GM23338 (cell line): ENCODE measurements at regions not wholly inside any gene's neighbourhood (a gene's known extent, or its start where the extent isn't known, plus 50 kb on each side); places are given as distances from the start of the nearest gene placed in this dataset.
"Not testable (repeated sequence)": the region's sequence is repeated elsewhere in the genome, so short reads cannot be mapped to it uniquely, and the experiment has no call there.

ENCODE experiments used
- CREB1 ChIP-seq: fragments of 250-450 bp; sonication (Bioruptor Pico); IDR thresholded peaks from 2 replicates; pipeline ENCODE4 v1.5.0; 2020; ENCODE audit warnings: low read depth, mild to moderate bottlenecking, moderate library complexity
- EZH2 ChIP-seq: fragments of 200-600 bp; sonication (generic); IDR thresholded peaks from one replicate; pipeline ENCODE4 v1.8.0; 2017; ENCODE audit warnings: antibody characterized with exemption, mild to moderate bottlenecking, low read depth; ENCODE audit not compliant: unreplicated experiment
- EZH2phosphoT487 ChIP-seq: fragments of 200-600 bp; sonication (generic); IDR thresholded peaks from one replicate; pipeline ENCODE4 v1.8.1; 2018; ENCODE audit warnings: antibody characterized with exemption; ENCODE audit not compliant: unreplicated experiment
- JUNB ChIP-seq: IDR thresholded peaks from one replicate; pipeline ENCODE4 v1.6.1; 2016; ENCODE audit warnings: antibody characterized with exemption; ENCODE audit not compliant: unreplicated experiment
- POLR2AphosphoS5 ChIP-seq: IDR thresholded peaks from 2 replicates; pipeline ENCODE4 v1.6.1; 2016; ENCODE audit warnings: antibody characterized with exemption, low read depth
- ZNF114 ChIP-seq: fragments of 250-450 bp; sonication (Bioruptor Pico); IDR thresholded peaks from 2 replicates; pipeline ENCODE4 v1.5.0; 2020; ENCODE audit warnings: mild to moderate bottlenecking, moderate library complexity
- ZNF331 ChIP-seq: fragments of 250-450 bp; sonication (Bioruptor Pico); IDR thresholded peaks from 2 replicates; pipeline ENCODE4 v1.5.0; 2020; ENCODE audit warnings: low read depth, mild to moderate bottlenecking, moderate library complexity
- TF ChIP-seq, protein P1 (sequence below), 2 experiments: fragments of 200-600 bp in 1 of 2; sonication (generic) in 1 of 2; conservative IDR thresholded peaks; 2 replicates each; pipeline versions ENCODE4 v1.5.1 to v1.6.1; 2016 to 2017; ENCODE audit warnings: antibody characterized with exemption in 2 of 2, low read depth in 2 of 2, mild to moderate bottlenecking in 2 of 2, moderate library complexity in 1 of 2
- TF ChIP-seq, protein P2 (sequence below): IDR thresholded peaks from one replicate; pipeline ENCODE4 v1.6.1; 2018; ENCODE audit warnings: antibody characterized with exemption; ENCODE audit not compliant: unreplicated experiment
- TF ChIP-seq, protein P3 (sequence below): fragments of 250-450 bp; sonication (Bioruptor Pico); IDR thresholded peaks from 2 replicates; pipeline ENCODE4 v1.5.0; 2020; ENCODE audit warnings: mild to moderate bottlenecking, moderate library complexity

DNA sequence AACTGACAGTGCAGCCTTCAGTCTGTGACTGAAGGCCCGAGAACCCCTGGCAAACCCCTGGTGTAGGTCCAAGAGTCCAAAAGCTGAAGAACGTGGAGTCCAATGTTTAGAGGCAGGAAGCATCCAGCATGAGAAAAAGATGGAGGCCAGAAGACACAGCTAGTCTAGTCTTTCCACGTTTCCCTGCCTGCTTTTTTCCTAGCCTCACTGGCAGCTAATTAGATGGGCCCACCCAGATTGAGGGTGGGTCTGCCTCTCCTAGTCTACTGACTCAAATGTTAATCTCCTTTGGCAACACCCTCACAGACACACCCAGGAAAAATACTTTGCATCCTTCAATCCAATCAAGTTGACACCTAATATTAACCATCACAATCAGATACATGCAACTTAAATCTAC is 87.8 kb downstream of the TENT5D start:
- TF ChIP-seq ZNF114 (CRISPR knock-in tag); POLR2AphosphoS5; CREB1; ZNF331 (CRISPR knock-in tag); EZH2; EZH2phosphoT487; JUNB: not testable (repeated sequence)
- TF ChIP-seq, protein P1, sequence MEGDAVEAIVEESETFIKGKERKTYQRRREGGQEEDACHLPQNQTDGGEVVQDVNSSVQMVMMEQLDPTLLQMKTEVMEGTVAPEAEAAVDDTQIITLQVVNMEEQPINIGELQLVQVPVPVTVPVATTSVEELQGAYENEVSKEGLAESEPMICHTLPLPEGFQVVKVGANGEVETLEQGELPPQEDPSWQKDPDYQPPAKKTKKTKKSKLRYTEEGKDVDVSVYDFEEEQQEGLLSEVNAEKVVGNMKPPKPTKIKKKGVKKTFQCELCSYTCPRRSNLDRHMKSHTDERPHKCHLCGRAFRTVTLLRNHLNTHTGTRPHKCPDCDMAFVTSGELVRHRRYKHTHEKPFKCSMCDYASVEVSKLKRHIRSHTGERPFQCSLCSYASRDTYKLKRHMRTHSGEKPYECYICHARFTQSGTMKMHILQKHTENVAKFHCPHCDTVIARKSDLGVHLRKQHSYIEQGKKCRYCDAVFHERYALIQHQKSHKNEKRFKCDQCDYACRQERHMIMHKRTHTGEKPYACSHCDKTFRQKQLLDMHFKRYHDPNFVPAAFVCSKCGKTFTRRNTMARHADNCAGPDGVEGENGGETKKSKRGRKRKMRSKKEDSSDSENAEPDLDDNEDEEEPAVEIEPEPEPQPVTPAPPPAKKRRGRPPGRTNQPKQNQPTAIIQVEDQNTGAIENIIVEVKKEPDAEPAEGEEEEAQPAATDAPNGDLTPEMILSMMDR (conservative IDR thresholded peaks at IDR 0.05; ENCODE audit: low read depth in 2 of 2), result not testable (repeated sequence)
- TF ChIP-seq, protein P2, sequence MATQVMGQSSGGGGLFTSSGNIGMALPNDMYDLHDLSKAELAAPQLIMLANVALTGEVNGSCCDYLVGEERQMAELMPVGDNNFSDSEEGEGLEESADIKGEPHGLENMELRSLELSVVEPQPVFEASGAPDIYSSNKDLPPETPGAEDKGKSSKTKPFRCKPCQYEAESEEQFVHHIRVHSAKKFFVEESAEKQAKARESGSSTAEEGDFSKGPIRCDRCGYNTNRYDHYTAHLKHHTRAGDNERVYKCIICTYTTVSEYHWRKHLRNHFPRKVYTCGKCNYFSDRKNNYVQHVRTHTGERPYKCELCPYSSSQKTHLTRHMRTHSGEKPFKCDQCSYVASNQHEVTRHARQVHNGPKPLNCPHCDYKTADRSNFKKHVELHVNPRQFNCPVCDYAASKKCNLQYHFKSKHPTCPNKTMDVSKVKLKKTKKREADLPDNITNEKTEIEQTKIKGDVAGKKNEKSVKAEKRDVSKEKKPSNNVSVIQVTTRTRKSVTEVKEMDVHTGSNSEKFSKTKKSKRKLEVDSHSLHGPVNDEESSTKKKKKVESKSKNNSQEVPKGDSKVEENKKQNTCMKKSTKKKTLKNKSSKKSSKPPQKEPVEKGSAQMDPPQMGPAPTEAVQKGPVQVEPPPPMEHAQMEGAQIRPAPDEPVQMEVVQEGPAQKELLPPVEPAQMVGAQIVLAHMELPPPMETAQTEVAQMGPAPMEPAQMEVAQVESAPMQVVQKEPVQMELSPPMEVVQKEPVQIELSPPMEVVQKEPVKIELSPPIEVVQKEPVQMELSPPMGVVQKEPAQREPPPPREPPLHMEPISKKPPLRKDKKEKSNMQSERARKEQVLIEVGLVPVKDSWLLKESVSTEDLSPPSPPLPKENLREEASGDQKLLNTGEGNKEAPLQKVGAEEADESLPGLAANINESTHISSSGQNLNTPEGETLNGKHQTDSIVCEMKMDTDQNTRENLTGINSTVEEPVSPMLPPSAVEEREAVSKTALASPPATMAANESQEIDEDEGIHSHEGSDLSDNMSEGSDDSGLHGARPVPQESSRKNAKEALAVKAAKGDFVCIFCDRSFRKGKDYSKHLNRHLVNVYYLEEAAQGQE, result not testable (repeated sequence)
- TF ChIP-seq, protein P3, sequence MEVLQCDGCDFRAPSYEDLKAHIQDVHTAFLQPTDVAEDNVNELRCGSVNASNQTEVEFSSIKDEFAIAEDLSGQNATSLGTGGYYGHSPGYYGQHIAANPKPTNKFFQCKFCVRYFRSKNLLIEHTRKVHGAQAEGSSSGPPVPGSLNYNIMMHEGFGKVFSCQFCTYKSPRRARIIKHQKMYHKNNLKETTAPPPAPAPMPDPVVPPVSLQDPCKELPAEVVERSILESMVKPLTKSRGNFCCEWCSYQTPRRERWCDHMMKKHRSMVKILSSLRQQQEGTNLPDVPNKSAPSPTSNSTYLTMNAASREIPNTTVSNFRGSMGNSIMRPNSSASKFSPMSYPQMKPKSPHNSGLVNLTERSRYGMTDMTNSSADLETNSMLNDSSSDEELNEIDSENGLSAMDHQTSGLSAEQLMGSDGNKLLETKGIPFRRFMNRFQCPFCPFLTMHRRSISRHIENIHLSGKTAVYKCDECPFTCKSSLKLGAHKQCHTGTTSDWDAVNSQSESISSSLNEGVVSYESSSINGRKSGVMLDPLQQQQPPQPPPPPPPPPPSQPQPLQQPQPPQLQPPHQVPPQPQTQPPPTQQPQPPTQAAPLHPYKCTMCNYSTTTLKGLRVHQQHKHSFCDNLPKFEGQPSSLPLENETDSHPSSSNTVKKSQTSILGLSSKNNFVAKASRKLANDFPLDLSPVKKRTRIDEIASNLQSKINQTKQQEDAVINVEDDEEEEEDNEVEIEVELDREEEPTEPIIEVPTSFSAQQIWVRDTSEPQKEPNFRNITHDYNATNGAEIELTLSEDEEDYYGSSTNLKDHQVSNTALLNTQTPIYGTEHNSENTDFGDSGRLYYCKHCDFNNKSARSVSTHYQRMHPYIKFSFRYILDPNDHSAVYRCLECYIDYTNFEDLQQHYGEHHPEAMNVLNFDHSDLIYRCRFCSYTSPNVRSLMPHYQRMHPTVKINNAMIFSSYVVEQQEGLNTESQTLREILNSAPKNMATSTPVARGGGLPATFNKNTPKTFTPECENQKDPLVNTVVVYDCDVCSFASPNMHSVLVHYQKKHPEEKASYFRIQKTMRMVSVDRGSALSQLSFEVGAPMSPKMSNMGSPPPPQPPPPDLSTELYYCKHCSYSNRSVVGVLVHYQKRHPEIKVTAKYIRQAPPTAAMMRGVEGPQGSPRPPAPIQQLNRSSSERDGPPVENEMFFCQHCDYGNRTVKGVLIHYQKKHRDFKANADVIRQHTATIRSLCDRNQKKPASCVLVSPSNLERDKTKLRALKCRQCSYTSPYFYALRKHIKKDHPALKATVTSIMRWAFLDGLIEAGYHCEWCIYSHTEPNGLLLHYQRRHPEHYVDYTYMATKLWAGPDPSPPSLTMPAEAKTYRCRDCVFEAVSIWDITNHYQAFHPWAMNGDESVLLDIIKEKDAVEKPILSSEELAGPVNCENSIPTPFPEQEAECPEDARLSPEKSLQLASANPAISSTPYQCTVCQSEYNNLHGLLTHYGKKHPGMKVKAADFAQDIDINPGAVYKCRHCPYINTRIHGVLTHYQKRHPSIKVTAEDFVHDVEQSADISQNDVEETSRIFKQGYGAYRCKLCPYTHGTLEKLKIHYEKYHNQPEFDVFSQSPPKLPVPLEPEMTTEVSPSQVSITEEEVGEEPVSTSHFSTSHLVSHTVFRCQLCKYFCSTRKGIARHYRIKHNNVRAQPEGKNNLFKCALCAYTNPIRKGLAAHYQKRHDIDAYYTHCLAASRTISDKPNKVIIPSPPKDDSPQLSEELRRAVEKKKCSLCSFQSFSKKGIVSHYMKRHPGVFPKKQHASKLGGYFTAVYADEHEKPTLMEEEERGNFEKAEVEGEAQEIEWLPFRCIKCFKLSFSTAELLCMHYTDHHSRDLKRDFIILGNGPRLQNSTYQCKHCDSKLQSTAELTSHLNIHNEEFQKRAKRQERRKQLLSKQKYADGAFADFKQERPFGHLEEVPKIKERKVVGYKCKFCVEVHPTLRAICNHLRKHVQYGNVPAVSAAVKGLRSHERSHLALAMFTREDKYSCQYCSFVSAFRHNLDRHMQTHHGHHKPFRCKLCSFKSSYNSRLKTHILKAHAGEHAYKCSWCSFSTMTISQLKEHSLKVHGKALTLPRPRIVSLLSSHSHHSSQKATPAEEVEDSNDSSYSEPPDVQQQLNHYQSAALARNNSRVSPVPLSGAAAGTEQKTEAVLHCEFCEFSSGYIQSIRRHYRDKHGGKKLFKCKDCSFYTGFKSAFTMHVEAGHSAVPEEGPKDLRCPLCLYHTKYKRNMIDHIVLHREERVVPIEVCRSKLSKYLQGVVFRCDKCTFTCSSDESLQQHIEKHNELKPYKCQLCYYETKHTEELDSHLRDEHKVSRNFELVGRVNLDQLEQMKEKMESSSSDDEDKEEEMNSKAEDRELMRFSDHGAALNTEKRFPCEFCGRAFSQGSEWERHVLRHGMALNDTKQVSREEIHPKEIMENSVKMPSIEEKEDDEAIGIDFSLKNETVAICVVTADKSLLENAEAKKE (CRISPR knock-in tag), result not testable (repeated sequence)
